MCF 10A (cell line): ENCODE measurements at regions not wholly inside any gene's neighbourhood (a gene's known extent, or its start where the extent isn't known, plus 50 kb on each side); places are given as distances from the start of the nearest gene placed in this dataset.

Experiments
- BruUV-seq: library from RNA; stranded (reverse); fragments of 400-500 nt; replicated peaks from 2 replicates; lab custom pipeline; 2021; lab: Mats Ljungman, UMichigan
- CTCF ChIA-PET: fragments of 300-600 bp; sonication (Branson Sonifier 250); formaldehyde crosslinking; extraction: SDS; loops from one replicate; lab custom pipeline; 2021; ENCODE audit warnings: antibody characterized with exemption, inconsistent platforms; lab: Yijun Ruan, JAX
- POLR2A ChIA-PET: fragments of 300-600, 350-650 bp; sonication (Branson Sonifier 250); formaldehyde crosslinking; extraction: SDS; loops from one replicate; lab custom pipeline; 2020; ENCODE audit warnings: antibody characterized with exemption, inconsistent platforms; lab: Yijun Ruan, JAX
- DNase-seq: peaks from one replicate; pipeline ENCODE4 v3.0.0-alpha.2; 2018; ENCODE audit not compliant: unreplicated experiment
- H3K27ac Mint-ChIP-seq: one replicate; pipeline ENCODE4 v1.8.0; 2022; ENCODE audit warnings: mild to moderate bottlenecking, low read depth, mixed read lengths; ENCODE audit not compliant: unreplicated experiment
- H3K27me3 Mint-ChIP-seq: one replicate; pipeline ENCODE4 v1.8.0; 2022; ENCODE audit warnings: mixed read lengths; ENCODE audit not compliant: insufficient read depth, unreplicated experiment
- H3K36me3 Mint-ChIP-seq: one replicate; pipeline ENCODE4 v1.8.0; 2022; ENCODE audit warnings: mild to moderate bottlenecking, moderate library complexity, mixed read lengths; ENCODE audit not compliant: insufficient read depth, unreplicated experiment
- H3K4me1 Mint-ChIP-seq: one replicate; pipeline ENCODE4 v1.8.0; 2022; ENCODE audit warnings: mixed read lengths; ENCODE audit not compliant: insufficient read depth, unreplicated experiment
- H3K4me3 Mint-ChIP-seq: one replicate; pipeline ENCODE4 v1.8.0; 2022; ENCODE audit warnings: mild to moderate bottlenecking, moderate library complexity, mixed read lengths; ENCODE audit not compliant: unreplicated experiment
- H3K9me3 Mint-ChIP-seq: one replicate; pipeline ENCODE4 v1.8.0; 2022; ENCODE audit warnings: mixed read lengths; ENCODE audit not compliant: unreplicated experiment
- intact Hi-C: fragments of 100-400 bp; cut with micrococcal nuclease; formaldehyde crosslinking; loops from 2 replicates; pipeline ENCODE4 v1.14.1; 2022
- TF ChIP-seq, protein P1 (sequence below): fragments of 200-600 bp; IDR thresholded peaks from one replicate; pipeline ENCODE4 v1.8.0; 2022; ENCODE audit warnings: antibody characterized with exemption, mild to moderate bottlenecking; ENCODE audit not compliant: unreplicated experiment

DNA sequence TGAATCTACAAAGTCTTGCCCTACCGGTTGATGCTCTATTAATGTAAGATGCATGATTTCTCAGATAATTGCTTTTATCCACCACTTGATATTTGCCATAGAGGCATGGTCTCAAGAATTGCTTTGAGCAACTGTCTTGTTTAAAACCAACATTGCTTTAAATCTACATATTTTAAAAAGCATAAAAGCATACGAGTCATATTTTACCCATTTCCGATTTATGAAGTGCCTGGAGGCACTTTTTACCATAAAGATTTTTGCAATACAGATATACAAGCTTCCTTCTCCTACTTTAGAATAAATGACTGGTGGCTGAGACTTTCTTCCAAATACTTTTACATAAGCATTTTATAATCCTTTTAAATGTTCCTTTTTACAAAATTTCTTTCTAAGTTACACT, 517.6 kb downstream of the TXNL1 start:
- Mint-ChIP-seq H3K9me3 (no peaks in the 10 kb centered on the region), H3K36me3 (no peaks in the 10 kb centered on the region), H3K4me3 (no peak overlapping the region), H3K27me3 (no peaks in the 10 kb centered on the region), H3K4me1 (peaks cover 16% of the 10 kb centered on the region), H3K27ac (no peak overlapping the region)
- BruUV-seq, result no TSS peak
- CTCF ChIA-PET, result no interaction called here
- TF ChIP-seq, protein P1, sequence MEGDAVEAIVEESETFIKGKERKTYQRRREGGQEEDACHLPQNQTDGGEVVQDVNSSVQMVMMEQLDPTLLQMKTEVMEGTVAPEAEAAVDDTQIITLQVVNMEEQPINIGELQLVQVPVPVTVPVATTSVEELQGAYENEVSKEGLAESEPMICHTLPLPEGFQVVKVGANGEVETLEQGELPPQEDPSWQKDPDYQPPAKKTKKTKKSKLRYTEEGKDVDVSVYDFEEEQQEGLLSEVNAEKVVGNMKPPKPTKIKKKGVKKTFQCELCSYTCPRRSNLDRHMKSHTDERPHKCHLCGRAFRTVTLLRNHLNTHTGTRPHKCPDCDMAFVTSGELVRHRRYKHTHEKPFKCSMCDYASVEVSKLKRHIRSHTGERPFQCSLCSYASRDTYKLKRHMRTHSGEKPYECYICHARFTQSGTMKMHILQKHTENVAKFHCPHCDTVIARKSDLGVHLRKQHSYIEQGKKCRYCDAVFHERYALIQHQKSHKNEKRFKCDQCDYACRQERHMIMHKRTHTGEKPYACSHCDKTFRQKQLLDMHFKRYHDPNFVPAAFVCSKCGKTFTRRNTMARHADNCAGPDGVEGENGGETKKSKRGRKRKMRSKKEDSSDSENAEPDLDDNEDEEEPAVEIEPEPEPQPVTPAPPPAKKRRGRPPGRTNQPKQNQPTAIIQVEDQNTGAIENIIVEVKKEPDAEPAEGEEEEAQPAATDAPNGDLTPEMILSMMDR, result no peak
- POLR2A ChIA-PET, result no interaction called here
- DNase-seq, result no peak
- intact Hi-C loops, result no loop called here

DNA sequence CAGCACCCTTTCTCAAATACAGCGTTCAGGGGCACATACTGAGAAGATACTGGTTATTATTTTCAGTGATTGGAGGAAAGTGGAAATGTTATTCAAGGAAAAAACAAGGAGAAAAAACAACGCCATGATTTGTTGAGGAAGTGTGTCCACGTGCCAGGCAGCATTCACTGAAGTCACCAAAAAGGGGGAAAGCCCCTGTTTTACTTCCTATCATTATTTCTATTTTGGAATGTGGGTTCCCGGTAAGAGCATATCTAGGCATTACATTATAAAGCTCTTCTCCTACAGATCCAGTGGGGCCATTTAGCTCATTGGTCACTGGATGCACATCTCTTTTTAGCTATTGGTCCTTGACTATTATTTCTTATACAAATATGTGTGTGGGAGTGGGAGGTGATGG, 518.7 kb downstream of the TXNL1 start:
- Mint-ChIP-seq H3K4me3 (no peak overlapping the region), H3K4me1 (peaks cover 16% of the 10 kb centered on the region), H3K27me3 (no peaks in the 10 kb centered on the region), H3K27ac (no peak overlapping the region), H3K9me3 (no peaks in the 10 kb centered on the region), H3K36me3 (no peaks in the 10 kb centered on the region)
- intact Hi-C loops, result no loop called here
- TF ChIP-seq, protein P1, result no peak
- DNase-seq, result no peak
- CTCF ChIA-PET, result interaction anchor here (0.6 kb wide), 1 partner anchor 703 kb away, joined by 3 read pairs; no protein-coding TSS in a partner anchor
- no TSS peak for BruUV-seq
- POLR2A ChIA-PET, result no interaction called here

DNA sequence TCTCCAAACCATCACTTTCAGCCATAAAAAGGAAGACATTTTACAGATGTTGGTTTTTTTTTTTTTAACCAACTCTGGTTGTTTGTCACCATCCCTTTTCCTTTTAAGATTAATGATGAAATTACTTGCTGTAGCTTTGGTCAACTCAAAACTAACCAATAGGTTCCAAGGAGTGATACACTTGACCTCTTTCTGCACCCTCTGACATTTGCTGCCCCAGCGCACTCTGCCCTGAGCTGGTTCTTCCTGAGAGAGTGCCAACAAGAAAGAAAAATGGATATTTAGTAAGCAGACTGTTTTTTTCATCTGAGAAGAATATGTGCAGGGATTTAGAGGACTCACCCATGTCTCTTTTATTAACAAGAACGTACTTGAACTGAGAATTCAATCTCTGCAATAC, 520.0 kb downstream of the TXNL1 start:
- CTCF ChIA-PET, result no interaction called here
- TF ChIP-seq, protein P1, result no peak
- intact Hi-C loops, result no loop called here
- H3K4me1 Mint-ChIP-seq, result peaks cover 5% of the 10 kb centered on the region
- H3K9me3 Mint-ChIP-seq, result no peaks in the 10 kb centered on the region
- POLR2A ChIA-PET, result no interaction called here
- no peak overlapping the region for H3K27ac Mint-ChIP-seq
- BruUV-seq, result no TSS peak
- no peaks in the 10 kb centered on the region for H3K27me3 Mint-ChIP-seq
- H3K4me3 Mint-ChIP-seq, result no peak overlapping the region
- no peak for DNase-seq
- no peaks in the 10 kb centered on the region for H3K36me3 Mint-ChIP-seq

DNA sequence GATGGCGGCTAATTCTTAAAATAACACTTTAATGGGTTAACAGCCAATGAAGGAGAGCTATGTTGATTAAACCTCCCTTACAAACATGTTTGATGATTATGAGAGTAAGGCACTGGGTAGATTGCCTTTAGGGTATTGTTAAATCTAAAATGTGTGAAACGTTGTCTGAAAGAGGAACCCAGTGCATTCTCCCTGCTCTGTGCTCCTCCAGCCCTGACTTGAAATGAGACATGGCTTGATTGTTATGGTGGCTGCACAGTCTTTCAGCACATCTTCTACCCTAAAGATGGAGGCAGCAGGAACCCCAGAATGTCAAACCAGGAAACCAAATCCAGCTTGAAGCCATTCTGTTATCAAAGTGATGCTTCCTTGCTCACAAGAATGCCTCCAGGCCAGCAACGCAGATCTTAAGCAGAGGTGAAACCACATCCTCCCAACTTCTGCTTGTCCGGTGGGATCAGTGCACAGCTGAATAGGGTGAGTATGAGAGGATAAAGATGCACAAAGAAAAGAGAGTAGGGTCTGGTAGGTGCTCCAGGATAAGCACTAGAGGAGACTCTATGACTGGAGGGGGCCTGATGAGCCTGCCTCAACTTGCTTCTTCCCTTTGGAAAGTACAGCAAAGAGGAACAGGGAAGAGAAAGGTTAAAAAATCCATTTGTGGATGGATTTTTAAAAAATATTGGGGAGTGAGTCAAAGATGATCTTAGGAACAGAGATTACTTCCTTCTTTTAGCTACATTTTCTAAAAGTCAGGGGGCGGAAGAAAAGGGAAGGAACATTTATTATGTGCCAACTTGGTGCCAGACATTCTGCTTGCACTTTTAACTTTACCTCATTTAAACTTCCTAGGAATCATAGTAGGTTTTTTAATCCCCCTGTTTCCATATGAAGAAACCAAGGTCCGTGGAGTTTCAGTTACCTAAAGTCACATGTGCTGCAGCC, 523.0 kb downstream of the TXNL1 start:
- TF ChIP-seq, protein P1, result no peak
- Mint-ChIP-seq H3K27me3 (no peaks in the 10 kb centered on the region), H3K4me1 (peaks cover 5% of the 10 kb centered on the region), H3K9me3 (no peaks in the 10 kb centered on the region), H3K36me3 (no peaks in the 10 kb centered on the region), H3K27ac (no peak overlapping the region), H3K4me3 (no peak overlapping the region)
- no peak for DNase-seq
- no TSS peak for BruUV-seq
- CTCF ChIA-PET, result interaction anchor here (0.5 kb wide), 1 partner anchor 130 kb away, joined by 3 read pairs; no protein-coding TSS in a partner anchor
- POLR2A ChIA-PET, result no interaction called here
- intact Hi-C loops, result no loop called here
